ENCODE measurements at regions not wholly inside any gene's neighbourhood (a gene's known extent, or its start where the extent isn't known, plus 50 kb on each side); places are given as distances from the start of the nearest gene placed in this dataset.

- Histone ChIP-seq H4K8ac (ENCODE audit: low read depth in 2 of 2, low read length in 2 of 2) (no peak overlapping the region), H3K4me2 (ENCODE audit: low read depth, low read length) (no peak overlapping the region), H3K9ac (ENCODE audit: low read depth, low read length) (no peak overlapping the region), H4K5ac (ENCODE audit: low read depth, low read length) (no peak overlapping the region), H3K79me1 (ENCODE audit: low read depth in 1 of 2, low read length in 2 of 2) (no peaks in the 10 kb centered on the region), H4K20me1 (ENCODE audit: insufficient read depth, low read length) (no peaks in the 10 kb centered on the region), H2BK120ac (ENCODE audit: low read depth, low read length) (no peak overlapping the region), H3K36me3 (ENCODE audit: control insufficient read depth, insufficient read depth, low read length) (no peaks in the 10 kb centered on the region), H3K9me1 (ENCODE audit: insufficient read depth, low read length) (no peaks in the 10 kb centered on the region; the same call in 1 of the 2 replicates), H3K23ac (ENCODE audit: low read depth, low read length) (no peak overlapping the region), H3K4me3 (ENCODE audit: insufficient read depth, low read depth, low read length) (no peak overlapping the region), H3K18ac (ENCODE audit: low read depth, low read length) (no peak overlapping the region), H2BK5ac (ENCODE audit: low read depth, low read length, poor library complexity, severe bottlenecking) (no peak overlapping the region), H4K91ac (ENCODE audit: insufficient read depth, low read depth, low read length) (no peak overlapping the region), H3K27me3 (ENCODE audit: control insufficient read depth, insufficient read depth, low read length) (peaks cover 44% of the 10 kb centered on the region), H2BK15ac (ENCODE audit: low read depth, low read length) (no peak overlapping the region), H2AK5ac (ENCODE audit: low read depth, low read length) (no peak overlapping the region), H2AFZ (replicated peaks; ENCODE audit: low read length, poor library complexity) (no peak overlapping the region), H3K56ac (ENCODE audit: extremely low read depth, insufficient read depth, low read length) (no peak overlapping the region), H3K9me3 (ENCODE audit: control insufficient read depth, insufficient read depth, low read length) (peaks cover 6% of the 10 kb centered on the region; the same call in 1 of the 2 replicates), H2BK20ac (ENCODE audit: low read depth, low read length) (no peak overlapping the region), H3K14ac (replicated peaks; ENCODE audit: low read depth, low read length) (no peak overlapping the region), H3K27ac (ENCODE audit: insufficient read depth, low read length) (no peak overlapping the region), H3K4me1 (ENCODE audit: control insufficient read depth, insufficient read depth, low read length) (peaks cover 2% of the 10 kb centered on the region; the same call in 1 of the 2 replicates), H2AK9ac (replicated peaks; ENCODE audit: low read depth, low read length, poor library complexity) (no peak overlapping the region), H3K4ac (ENCODE audit: low read depth, low read length) (no peak overlapping the region)
- in situ Hi-C loops (cut with MboI; ENCODE audit: low sequenced_read_pairs), result no loop called here
- ATAC-seq (ENCODE audit: low read depth) (no peak), DNase-seq (no peak)
- CTCF ChIA-PET, result no interaction called here
- intact Hi-C loops (cut with micrococcal nuclease), result no loop called here
- POLR2A ChIA-PET (ENCODE audit: unreplicated experiment), result no interaction called here
- WGBS, 2 experiments (ENCODE audit: extremely low coverage in 2 of 2, insufficient read length in 1 of 2), result 100% methylated on average over 1 of the region's 3 CpGs; no CpG with 5 or more reads in 1 of the 2 experiments
- dilution Hi-C loops (cut with HindIII; ENCODE audit: low sequenced_read_pairs, unreplicated experiment), result no loop called here
- TF ChIP-seq NFE2L2 (IDR thresholded peaks at IDR 0.05; ENCODE audit: low read depth, low read length) (no peak), RAD21 (IDR thresholded peaks at IDR 0.05; ENCODE audit: low read length) (no peak), POLR2A (IDR thresholded peaks at IDR 0.05; ENCODE audit: low read depth, low read length) (no peak), CTCF (conservative IDR thresholded peaks at IDR 0.05; ENCODE audit: low read depth, low read length) (no peak), RCOR1 (IDR thresholded peaks at IDR 0.05; ENCODE audit: insufficient replicate concordance, low read length) (no peak), CHD1 (IDR thresholded peaks at IDR 0.05; ENCODE audit: low read depth, low read length) (no peak), MXI1 (IDR thresholded peaks at IDR 0.05; ENCODE audit: borderline replicate concordance, low read depth, low read length) (no peak)
- no TSS peak for BruUV-seq (replicated peaks)
These were observed 69.4 kb upstream of the TLE3 start for GRCh38 chr15:70167155-70167554.
